Activated CD4-positive, alpha-beta memory T cell treated with anti-CD3 and anti-CD28 coated beads, Interleukin-2, amount 10 ng/mL, durations not matched to agents 7 days and 5 days (primary cell): ENCODE measurements at regions not wholly inside any gene's neighbourhood (a gene's known extent, or its start where the extent isn't known, plus 50 kb on each side); places are given as distances from the start of the nearest gene placed in this dataset.

Source experiments
- CTCF ChIA-PET: fragments of 350-600 bp; sonication (Branson Sonifier 250); formaldehyde crosslinking; loops from one replicate; lab custom pipeline; 2021; ENCODE audit warnings: antibody characterized with exemption, inconsistent platforms; lab: Charles Lee
- POLR2A ChIA-PET: fragments of 350-600 bp; sonication (Branson Sonifier 250); formaldehyde crosslinking; loops from one replicate; lab custom pipeline; 2021; ENCODE audit warnings: antibody characterized with exemption; lab: Charles Lee
- DNase-seq: peaks from one replicate; pipeline ENCODE4 v3.0.0-alpha.2; 2020
- H3K27ac Mint-ChIP-seq: one replicate; pipeline ENCODE4 v1.8.0; 2021; ENCODE audit warnings: mild to moderate bottlenecking, mixed read lengths
- H3K27me3 Mint-ChIP-seq: one replicate; pipeline ENCODE4 v1.8.0; 2021; ENCODE audit warnings: mixed read lengths
- H3K36me3 Mint-ChIP-seq: one replicate; pipeline ENCODE4 v1.8.0; 2021; ENCODE audit warnings: low read depth, mixed read lengths
- H3K4me1 Mint-ChIP-seq: one replicate; pipeline ENCODE4 v1.8.0; 2021; ENCODE audit warnings: mixed read lengths
- H3K4me3 Mint-ChIP-seq: one replicate; pipeline ENCODE4 v1.8.0; 2021; ENCODE audit warnings: mild to moderate bottlenecking, mixed read lengths
- H3K9me3 Mint-ChIP-seq: one replicate; pipeline ENCODE4 v1.8.0; 2021; ENCODE audit warnings: mixed read lengths

- DNase-seq: no peak
- POLR2A ChIA-PET: no interaction called here
- Mint-ChIP-seq H3K9me3 (peaks cover 13% of the 10 kb centered on the region), H3K36me3 (no peaks in the 10 kb centered on the region), H3K4me1 (no peaks in the 10 kb centered on the region), H3K27me3 (no peaks in the 10 kb centered on the region), H3K27ac (no peak overlapping the region), H3K4me3 (no peak overlapping the region)
- CTCF ChIA-PET: no interaction called here
Measured at GRCh38 chr7:51635775-51636174, 319.2 kb upstream of the COBL start.

GRCh38 chr7:51634538-51634937, 317.9 kb upstream of the COBL start:
- CTCF ChIA-PET: no interaction called here
- no peak for DNase-seq
- H3K36me3 Mint-ChIP-seq: no peaks in the 10 kb centered on the region

DNA sequence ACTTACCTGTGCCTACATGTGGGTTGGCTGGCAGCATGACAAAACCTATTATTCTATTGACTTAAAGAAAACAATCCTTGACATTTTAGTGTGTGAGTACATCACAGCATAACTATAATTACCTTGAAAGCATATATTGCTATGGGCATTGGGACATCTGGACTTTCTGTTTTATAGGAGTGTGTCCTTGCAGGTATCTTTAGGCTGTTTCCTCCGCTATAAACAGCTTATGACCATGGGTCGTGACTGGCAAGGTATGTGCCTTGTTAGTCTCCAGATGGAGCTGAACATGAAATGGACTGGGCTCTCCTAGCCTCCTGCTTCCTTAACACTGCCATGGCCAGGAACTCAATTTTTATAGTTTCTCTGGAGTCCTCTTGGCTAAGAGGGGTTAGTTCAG, 317.4 kb upstream of the COBL start:
- H3K4me3 Mint-ChIP-seq: no peak overlapping the region
- H3K9me3 Mint-ChIP-seq: peaks cover 15% of the 10 kb centered on the region
- ChIA-PET POLR2A (no interaction called here), CTCF (no interaction called here)
- no peaks in the 10 kb centered on the region for H3K36me3 Mint-ChIP-seq
- no peaks in the 10 kb centered on the region for H3K27me3 Mint-ChIP-seq
- H3K27ac Mint-ChIP-seq: no peak overlapping the region
- DNase-seq: no peak
- H3K4me1 Mint-ChIP-seq: no peaks in the 10 kb centered on the region

More at GRCh38 chr7:51634538-51634937, 317.9 kb upstream of the COBL start:
- no peak overlapping the region for H3K4me3 Mint-ChIP-seq
- H3K9me3 Mint-ChIP-seq: peaks cover 15% of the 10 kb centered on the region
- H3K4me1 Mint-ChIP-seq: no peaks in the 10 kb centered on the region
- no peaks in the 10 kb centered on the region for H3K27me3 Mint-ChIP-seq
- POLR2A ChIA-PET: no interaction called here
- H3K27ac Mint-ChIP-seq: no peak overlapping the region

- no peak overlapping the region for H3K27ac Mint-ChIP-seq
- H3K4me1 Mint-ChIP-seq: no peaks in the 10 kb centered on the region
- peaks cover 15% of the 10 kb centered on the region for H3K9me3 Mint-ChIP-seq
- ChIA-PET CTCF (no interaction called here), POLR2A (no interaction called here)
- H3K36me3 Mint-ChIP-seq: no peaks in the 10 kb centered on the region
- no peak overlapping the region for H3K4me3 Mint-ChIP-seq
- DNase-seq: no peak
- H3K27me3 Mint-ChIP-seq: no peaks in the 10 kb centered on the region
Measured at GRCh38 chr7:51633596-51633995, 317.0 kb upstream of the COBL start.

GRCh38 chr7:51633006-51633405, 316.4 kb upstream of the COBL start:
- CTCF ChIA-PET: no interaction called here
- Mint-ChIP-seq H3K27me3 (no peaks in the 10 kb centered on the region), H3K4me3 (no peak overlapping the region), H3K4me1 (no peaks in the 10 kb centered on the region), H3K9me3 (peaks cover 15% of the 10 kb centered on the region), H3K27ac (no peak overlapping the region), H3K36me3 (no peaks in the 10 kb centered on the region)
- POLR2A ChIA-PET: no interaction called here
- DNase-seq: no peak

DNA sequence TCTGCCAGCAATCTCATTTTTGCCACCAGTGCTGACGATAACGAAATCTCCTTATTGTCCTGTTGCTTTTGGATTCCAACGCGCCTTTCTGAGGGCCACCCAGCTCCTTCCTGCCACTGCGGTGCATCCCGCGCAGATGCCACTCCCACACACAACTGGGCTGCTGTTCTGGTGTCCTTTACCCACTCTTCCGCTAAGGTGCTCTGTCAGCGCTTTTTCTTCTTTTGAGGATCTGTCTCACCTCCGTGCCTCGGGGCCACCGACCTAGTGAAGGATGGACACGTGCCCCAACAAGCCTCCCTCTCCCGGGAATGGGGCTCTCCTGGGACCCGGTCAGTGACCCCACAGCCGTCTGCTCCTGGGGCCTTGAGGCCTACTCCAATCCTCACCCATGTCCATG, 314.3 kb upstream of the COBL start:
- no peak for DNase-seq
- Mint-ChIP-seq H3K27me3 (no peaks in the 10 kb centered on the region), H3K9me3 (peaks cover 9% of the 10 kb centered on the region), H3K4me1 (no peaks in the 10 kb centered on the region), H3K36me3 (no peaks in the 10 kb centered on the region), H3K4me3 (no peak overlapping the region), H3K27ac (no peak overlapping the region)
- CTCF ChIA-PET: no interaction called here
- POLR2A ChIA-PET: no interaction called here

- Mint-ChIP-seq H3K36me3 (no peaks in the 10 kb centered on the region), H3K27ac (no peak overlapping the region), H3K27me3 (no peaks in the 10 kb centered on the region), H3K9me3 (peaks cover 4% of the 10 kb centered on the region), H3K4me3 (no peak overlapping the region), H3K4me1 (no peaks in the 10 kb centered on the region)
- no peak for DNase-seq
- ChIA-PET POLR2A (no interaction called here), CTCF (no interaction called here)
Measured at GRCh38 chr7:51629206-51629605, 312.6 kb upstream of the COBL start.

DNA sequence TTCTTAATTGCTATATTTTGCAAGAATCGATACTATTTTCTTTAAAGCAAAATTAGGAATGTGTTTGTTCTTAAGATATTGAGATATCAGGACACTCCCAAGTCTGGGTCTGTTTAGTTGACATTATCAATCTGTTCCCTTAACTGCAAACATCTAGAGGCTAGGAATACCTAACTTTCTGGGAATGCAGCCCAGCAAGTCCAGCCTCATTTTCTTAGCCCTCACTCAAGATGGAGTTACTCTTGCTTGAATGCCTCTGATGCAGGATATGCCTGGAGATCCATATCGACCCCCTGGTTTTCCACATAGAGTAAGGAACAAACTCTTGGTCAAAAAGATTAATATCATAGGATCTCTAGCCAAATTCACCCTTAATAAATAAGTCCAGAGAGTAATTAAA, 305.3 kb upstream of the COBL start:
- no peaks in the 10 kb centered on the region for H3K36me3 Mint-ChIP-seq
- no peak overlapping the region for H3K27ac Mint-ChIP-seq
- H3K4me1 Mint-ChIP-seq: no peaks in the 10 kb centered on the region
- CTCF ChIA-PET: no interaction called here
- no peak for DNase-seq
- POLR2A ChIA-PET: no interaction called here
- H3K27me3 Mint-ChIP-seq: no peaks in the 10 kb centered on the region
- peaks cover 9% of the 10 kb centered on the region for H3K9me3 Mint-ChIP-seq
- no peak overlapping the region for H3K4me3 Mint-ChIP-seq

DNA sequence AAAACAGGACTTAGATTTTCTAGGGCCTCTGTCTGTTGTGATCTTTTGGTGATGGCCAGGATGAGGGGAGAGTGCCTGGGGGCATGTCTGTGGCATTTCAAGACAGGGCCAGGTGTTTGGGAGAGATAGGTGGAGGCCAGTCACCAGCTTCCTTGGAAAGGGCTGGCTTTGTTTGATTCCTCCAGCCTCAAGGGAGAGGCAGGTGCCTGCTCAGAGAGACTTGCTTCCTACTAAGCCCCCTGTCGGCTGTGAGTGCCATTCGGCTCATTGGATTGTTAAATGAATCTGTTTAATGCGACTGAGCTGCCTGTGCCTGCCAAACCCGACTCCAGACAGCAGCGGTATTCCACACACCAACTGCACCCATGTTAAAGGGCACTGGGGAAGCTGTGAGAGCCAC, 304.1 kb upstream of the COBL start:
- DNase-seq: no peak
- Mint-ChIP-seq H3K4me1 (no peaks in the 10 kb centered on the region), H3K27me3 (no peaks in the 10 kb centered on the region), H3K36me3 (no peaks in the 10 kb centered on the region), H3K9me3 (peaks cover 13% of the 10 kb centered on the region), H3K4me3 (no peak overlapping the region), H3K27ac (no peak overlapping the region)
- ChIA-PET CTCF (no interaction called here), POLR2A (no interaction called here)

- H3K36me3 Mint-ChIP-seq: no peaks in the 10 kb centered on the region
- peaks cover 13% of the 10 kb centered on the region for H3K9me3 Mint-ChIP-seq
- H3K4me1 Mint-ChIP-seq: no peaks in the 10 kb centered on the region
- no peaks in the 10 kb centered on the region for H3K27me3 Mint-ChIP-seq
- POLR2A ChIA-PET: no interaction called here
- no peak overlapping the region for H3K27ac Mint-ChIP-seq
- DNase-seq: no peak
- CTCF ChIA-PET: no interaction called here
- H3K4me3 Mint-ChIP-seq: no peak overlapping the region
Measured at GRCh38 chr7:51619880-51620279, 303.3 kb upstream of the COBL start.

GRCh38 chr7:51617686-51618085, 301.1 kb upstream of the COBL start:
- no peak overlapping the region for H3K4me3 Mint-ChIP-seq
- CTCF ChIA-PET: no interaction called here
- POLR2A ChIA-PET: no interaction called here
- DNase-seq: no peak
- H3K27me3 Mint-ChIP-seq: no peaks in the 10 kb centered on the region
- H3K27ac Mint-ChIP-seq: no peak overlapping the region
- no peaks in the 10 kb centered on the region for H3K4me1 Mint-ChIP-seq
- H3K36me3 Mint-ChIP-seq: no peaks in the 10 kb centered on the region
- H3K9me3 Mint-ChIP-seq: peaks cover 8% of the 10 kb centered on the region

DNA sequence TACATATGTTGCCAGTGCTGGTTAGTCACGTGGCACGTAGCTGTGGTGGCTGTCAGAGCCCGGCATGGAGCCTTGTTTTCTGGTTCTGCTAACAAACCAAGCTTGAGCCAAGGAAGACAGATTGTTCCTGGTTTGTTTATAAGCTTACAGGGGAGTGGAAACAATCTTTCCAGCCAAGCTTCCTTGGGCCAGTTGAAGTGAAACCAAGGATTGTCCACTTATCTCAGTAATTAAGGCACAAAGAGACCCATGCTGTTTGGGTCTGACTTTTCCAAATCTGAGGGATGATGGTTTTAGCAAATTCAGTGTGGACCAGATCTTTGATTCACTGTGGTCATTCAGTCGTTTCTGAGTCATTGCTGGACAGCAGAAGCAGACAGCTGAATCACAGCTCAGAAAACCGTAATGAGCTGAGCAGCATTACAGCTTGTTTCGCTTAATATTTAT, 297.3 kb upstream of the COBL start:
- POLR2A ChIA-PET: no interaction called here
- DNase-seq: no peak
- H3K36me3 Mint-ChIP-seq: no peaks in the 10 kb centered on the region
- no peak overlapping the region for H3K4me3 Mint-ChIP-seq
- no peaks in the 10 kb centered on the region for H3K4me1 Mint-ChIP-seq
- H3K9me3 Mint-ChIP-seq: peaks cover 8% of the 10 kb centered on the region
- no peak overlapping the region for H3K27ac Mint-ChIP-seq
- CTCF ChIA-PET: no interaction called here
- H3K27me3 Mint-ChIP-seq: no peaks in the 10 kb centered on the region

GRCh38 chr7:51611937-51612336, 295.3 kb upstream of the COBL start:
- DNase-seq: no peak
- Mint-ChIP-seq H3K36me3 (no peaks in the 10 kb centered on the region), H3K27me3 (no peaks in the 10 kb centered on the region), H3K27ac (no peak overlapping the region), H3K9me3 (peaks cover 8% of the 10 kb centered on the region), H3K4me3 (no peak overlapping the region), H3K4me1 (no peaks in the 10 kb centered on the region)
- POLR2A ChIA-PET: no interaction called here
- CTCF ChIA-PET: no interaction called here

- Mint-ChIP-seq H3K36me3 (no peaks in the 10 kb centered on the region), H3K9me3 (peaks cover 7% of the 10 kb centered on the region), H3K4me1 (no peaks in the 10 kb centered on the region), H3K27ac (no peak overlapping the region), H3K27me3 (no peaks in the 10 kb centered on the region), H3K4me3 (no peak overlapping the region)
- CTCF ChIA-PET: no interaction called here
- DNase-seq: no peak
- POLR2A ChIA-PET: no interaction called here
Measured at GRCh38 chr7:51607447-51607846, 290.8 kb upstream of the COBL start.
